ENCODE measurements at regions not wholly inside any gene's neighbourhood (a gene's known extent, or its start where the extent isn't known, plus 50 kb on each side); places are given as distances from the start of the nearest gene placed in this dataset.

DNA sequence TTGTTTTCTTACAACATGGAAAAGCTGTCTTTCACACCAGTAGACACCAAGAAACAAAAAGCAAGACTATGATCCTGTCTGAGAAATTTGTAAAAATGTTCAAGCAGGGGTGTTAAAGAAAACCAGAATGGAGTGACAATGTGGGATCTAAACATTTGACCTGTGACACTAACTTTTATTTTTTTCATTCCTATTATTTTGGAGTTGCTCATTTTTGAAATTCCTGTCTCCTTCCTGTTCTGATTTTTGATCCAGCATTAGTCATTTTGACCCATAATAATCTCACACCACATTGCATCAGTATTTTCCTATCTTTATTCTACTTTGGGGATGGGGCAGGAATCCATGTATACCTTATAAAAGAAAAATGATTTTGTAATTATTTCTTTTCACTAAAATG is 164.2 kb downstream of the DLEU7 start:
- no peak for TF ChIP-seq CTCF (IDR thresholded peaks at IDR 0.05)
- no peak for TF ChIP-seq POLR2A (IDR thresholded peaks at IDR 0.05)
- no peak for TF ChIP-seq POLR2AphosphoS5 (IDR thresholded peaks at IDR 0.05; ENCODE audit: insufficient read depth in 1 of 2, low read depth in 1 of 2)

Data from vagina (tissue), 2 donors.